Uterus (tissue), 3 donors: ENCODE measurements at regions not wholly inside any gene's neighbourhood (a gene's known extent, or its start where the extent isn't known, plus 50 kb on each side); places are given as distances from the start of the nearest gene placed in this dataset.

Experiments used
- DNase-seq, 2 donors: peaks; one replicate each; pipeline ENCODE4 v3.0.0-alpha.2; 2019 to 2020
- H3K27ac ChIP-seq, 2 donors: fragments of 200-600 bp; sonication (generic); 1 replicate in 1 of 2; 2 replicates in 1 of 2; pipeline ENCODE4 v1.5.1; 2016 to 2018
- H3K27me3 ChIP-seq, 2 donors: fragments of 200-600 bp; sonication (generic); one replicate each; pipeline ENCODE4 v1.5.1; 2018 to 2019; ENCODE audit warnings: control low read depth in 1 of 2
- H3K36me3 ChIP-seq, 2 donors: fragments of 200-600 bp; sonication (generic); one replicate each; pipeline ENCODE4 v1.5.1; 2019; ENCODE audit warnings: control low read depth in 1 of 2
- H3K4me1 ChIP-seq, 2 donors: fragments of 200-600 bp; sonication (generic); one replicate each; pipeline ENCODE4 v1.5.1; 2018 to 2019; ENCODE audit warnings: control low read depth in 1 of 2
- H3K4me3 ChIP-seq, 2 donors: fragments of 200-600 bp; sonication (generic); 1 replicate in 1 of 2; 2 replicates in 1 of 2; pipeline ENCODE4 v1.5.1; 2018 to 2019; ENCODE audit warnings: mild to moderate bottlenecking in 1 of 2
- H3K9me3 ChIP-seq, 2 donors: fragments of 200-600 bp; sonication (generic); one replicate each; pipeline ENCODE4 v1.5.1; 2019; ENCODE audit warnings: control low read depth in 1 of 2
- CTCF ChIP-seq, 4 experiments: fragments of 200-600 bp in 2 of 4; fragments of 450-650 bp in 2 of 4; sonication (generic) in 2 of 4; IDR thresholded peaks; one replicate each; pipeline ENCODE4 v1.5.1; 2016 to 2019; ENCODE audit warnings: antibody characterized with exemption in 4 of 4, mild to moderate bottlenecking in 2 of 4, moderate library complexity in 1 of 4
- POLR2A ChIP-seq, 2 donors: fragments of 450-650 bp; IDR thresholded peaks; one replicate each; pipeline ENCODE4 v1.6.1; 2016; ENCODE audit warnings: antibody characterized with exemption in 2 of 2, mild to moderate bottlenecking in 1 of 2, moderate library complexity in 1 of 2
- intact Hi-C: fragments of 100-400 bp; cut with DNase I; formaldehyde crosslinking; loops from one replicate; pipeline ENCODE4 v1.15.1; 2023; ENCODE audit warnings: low total_unique reads
- donor health status: DM: yes; HTN: yes; CAD: no.

GRCh38 chr21:35782667-35783066 is 277.7 kb downstream of the SETD4 start:
- H3K4me1 ChIP-seq = no peaks in the 10 kb centered on the region
- H3K9me3 ChIP-seq = no peaks in the 10 kb centered on the region
- H3K27ac ChIP-seq = no peak overlapping the region
- H3K4me3 ChIP-seq = no peak overlapping the region
- no peaks in the 10 kb centered on the region for H3K36me3 ChIP-seq
- H3K27me3 ChIP-seq = no peaks in the 10 kb centered on the region
- TF ChIP-seq CTCF (IDR thresholded peaks at IDR 0.05) (no peak), POLR2A (IDR thresholded peaks at IDR 0.05) (no peak)
- intact Hi-C loops = no loop called here
- DNase-seq = no peak

GRCh38 chr21:35780983-35781382 is 279.3 kb downstream of the SETD4 start:
- Histone ChIP-seq H3K36me3 (no peaks in the 10 kb centered on the region), H3K9me3 (no peaks in the 10 kb centered on the region), H3K4me3 (no peak overlapping the region), H3K27me3 (no peaks in the 10 kb centered on the region), H3K27ac (no peak overlapping the region), H3K4me1 (no peaks in the 10 kb centered on the region)
- intact Hi-C loops = no loop called here
- DNase-seq = no peak
- TF ChIP-seq CTCF (IDR thresholded peaks at IDR 0.05) = no peak
- no peak for TF ChIP-seq POLR2A (IDR thresholded peaks at IDR 0.05)

DNA sequence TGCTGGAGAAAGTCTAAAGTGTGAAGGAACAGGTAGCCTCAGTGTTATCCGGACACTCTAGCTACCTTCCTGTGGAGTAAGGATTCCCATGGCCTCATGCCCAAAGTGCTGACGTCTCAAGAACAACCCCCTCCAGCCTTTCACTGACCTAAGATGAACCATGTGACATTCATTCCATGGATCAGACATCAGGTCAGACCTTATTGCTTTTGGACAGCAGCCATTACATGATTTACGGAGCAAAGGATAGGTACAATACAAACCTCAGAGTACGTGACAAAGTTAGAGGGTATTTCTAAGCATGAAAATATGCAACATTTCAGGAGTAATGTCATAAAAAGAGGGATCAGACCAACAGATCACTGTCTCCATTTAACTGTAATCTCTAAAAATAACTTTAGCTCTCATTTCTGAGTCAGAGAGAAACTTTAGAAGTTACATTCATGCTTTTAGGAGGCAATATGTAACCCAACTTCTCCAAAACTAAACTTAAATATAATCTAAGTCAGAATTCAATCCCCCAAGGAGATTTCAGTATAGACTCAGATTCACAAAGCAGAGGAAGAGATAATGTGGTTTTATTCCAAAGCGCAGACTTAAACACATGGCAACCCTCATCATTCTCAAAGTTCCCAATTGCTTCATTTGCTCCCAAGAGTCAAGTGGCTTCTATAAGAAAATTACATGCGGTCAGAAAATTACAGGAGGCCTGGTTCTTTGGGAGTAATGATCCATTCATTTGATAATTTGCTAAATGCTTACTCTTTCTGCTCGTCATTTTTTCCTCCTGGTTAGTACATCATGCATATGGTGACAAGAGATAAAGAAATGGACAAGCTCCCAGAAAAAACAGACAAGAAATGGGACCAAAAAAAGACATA is 280.4 kb downstream of the SETD4 start:
- TF ChIP-seq CTCF (IDR thresholded peaks at IDR 0.05) (no peak), POLR2A (IDR thresholded peaks at IDR 0.05) (no peak)
- H3K36me3 ChIP-seq = no peaks in the 10 kb centered on the region
- no peak overlapping the region for H3K4me3 ChIP-seq
- no peaks in the 10 kb centered on the region for H3K4me1 ChIP-seq
- no peaks in the 10 kb centered on the region for H3K27me3 ChIP-seq
- H3K27ac ChIP-seq = no peak overlapping the region
- H3K9me3 ChIP-seq = no peaks in the 10 kb centered on the region
- intact Hi-C loops = no loop called here
- no peak for DNase-seq

- no peaks in the 10 kb centered on the region for H3K9me3 ChIP-seq
- H3K4me1 ChIP-seq = no peaks in the 10 kb centered on the region
- DNase-seq = no peak
- no peak overlapping the region for H3K27ac ChIP-seq
- intact Hi-C loops = no loop called here
- TF ChIP-seq POLR2A (IDR thresholded peaks at IDR 0.05) = no peak
- no peaks in the 10 kb centered on the region for H3K27me3 ChIP-seq
- no peak overlapping the region for H3K4me3 ChIP-seq
- no peaks in the 10 kb centered on the region for H3K36me3 ChIP-seq
Observed at GRCh38 chr21:35779167-35779566, 281.2 kb downstream of the SETD4 start.

DNA sequence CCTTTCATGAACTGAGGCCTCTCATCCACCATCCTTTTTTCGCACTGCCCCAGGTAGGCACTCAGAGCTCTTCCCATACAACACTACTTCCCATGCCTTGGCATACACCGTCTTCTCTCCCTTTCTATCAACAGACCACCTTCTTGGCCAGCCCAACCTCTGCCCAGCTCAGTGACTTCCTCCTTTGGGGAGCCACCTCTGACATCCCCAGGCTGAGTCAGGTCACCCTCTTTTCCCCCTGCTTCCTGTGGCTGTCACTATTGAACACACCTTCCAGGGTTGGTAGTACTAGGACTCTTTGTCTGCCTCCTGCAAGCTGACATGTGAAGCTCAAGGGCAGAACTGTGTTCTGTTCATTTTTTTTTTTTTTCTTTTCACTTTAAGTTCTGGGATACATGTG is 283.2 kb downstream of the SETD4 start:
- TF ChIP-seq CTCF (IDR thresholded peaks at IDR 0.05) = no peak
- no peak for TF ChIP-seq POLR2A (IDR thresholded peaks at IDR 0.05)
- no peaks in the 10 kb centered on the region for H3K4me1 ChIP-seq
- no peak for DNase-seq
- H3K36me3 ChIP-seq = no peaks in the 10 kb centered on the region
- H3K27ac ChIP-seq = no peak overlapping the region
- no peak overlapping the region for H3K4me3 ChIP-seq
- no peaks in the 10 kb centered on the region for H3K27me3 ChIP-seq
- H3K9me3 ChIP-seq = no peaks in the 10 kb centered on the region
- intact Hi-C loops = no loop called here
